WERI-Rb-1 (cell line): ENCODE measurements at regions not wholly inside any gene's neighbourhood (a gene's known extent, or its start where the extent isn't known, plus 50 kb on each side); places are given as distances from the start of the nearest gene placed in this dataset.
"Not testable (repeated sequence)": the region's sequence is repeated elsewhere in the genome, so short reads cannot be mapped to it uniquely, and the experiment has no call there.

Source experiments
- DNase-seq: peaks from one replicate; pipeline ENCODE4 v3.0.0-alpha.2; 2020
- H3K27ac ChIP-seq: fragments of 250-450 bp; sonication (Bioruptor Pico); 2 replicates; pipeline ENCODE4 v1.5.1; 2020; ENCODE audit warnings: mild to moderate bottlenecking, moderate library complexity
- H3K27me3 ChIP-seq: fragments of 250-450 bp; sonication (Bioruptor Pico); 2 replicates; pipeline ENCODE4 v1.5.1; 2021; ENCODE audit warnings: mild to moderate bottlenecking, low read depth, moderate library complexity; ENCODE audit not compliant: insufficient read depth, severe bottlenecking
- H3K36me3 ChIP-seq: fragments of 250-450 bp; sonication (Bioruptor Pico); 2 replicates; pipeline ENCODE4 v1.5.1; 2020; ENCODE audit warnings: mild to moderate bottlenecking, moderate library complexity
- H3K4me3 ChIP-seq: 2 replicates; pipeline ENCODE4 v1.5.1; 2011; ENCODE audit warnings: low read depth, mild to moderate bottlenecking, control low read depth, low read length
- H3K9me3 ChIP-seq: fragments of 250-450 bp; sonication (Bioruptor Pico); 2 replicates; pipeline ENCODE4 v1.5.1; 2021; ENCODE audit warnings: mild to moderate bottlenecking, moderate library complexity; ENCODE audit not compliant: severe bottlenecking
- CTCF ChIP-seq: IDR thresholded peaks from 2 replicates; pipeline ENCODE4 v1.5.1; 2011; ENCODE audit warnings: low read depth, mild to moderate bottlenecking, control low read depth, inconsistent platforms, low read length

- TF ChIP-seq CTCF, result no peak
- no peak for DNase-seq
- no peaks in the 10 kb centered on the region for H3K36me3 ChIP-seq
- peaks cover 2% of the 10 kb centered on the region for H3K9me3 ChIP-seq
- no peak overlapping the region for H3K27ac ChIP-seq
- no peak overlapping the region for H3K4me3 ChIP-seq
- H3K27me3 ChIP-seq, result no peaks in the 10 kb centered on the region
These were observed 93.8 kb upstream of the YWHAQ start for GRCh38 chr2:9724565-9724964.

GRCh38 chr2:9725106-9725505, 94.3 kb upstream of the YWHAQ start:
- Histone ChIP-seq H3K36me3 (no peaks in the 10 kb centered on the region), H3K27me3 (no peaks in the 10 kb centered on the region), H3K9me3 (peaks cover 2% of the 10 kb centered on the region), H3K4me3 (no peak overlapping the region), H3K27ac (no peak overlapping the region)
- TF ChIP-seq CTCF, result no peak
- DNase-seq, result no peak

- H3K27ac ChIP-seq, H3K27me3 ChIP-seq, DNase-seq, H3K4me3 ChIP-seq, H3K9me3 ChIP-seq, H3K36me3 ChIP-seq: not testable (repeated sequence)
These were observed 95.2 kb upstream of the YWHAQ start for GRCh38 chr2:9726016-9726415.

GRCh38 chr2:9730523-9730922, 99.7 kb upstream of the YWHAQ start:
- not testable (repeated sequence) for H3K36me3 ChIP-seq, DNase-seq, H3K27me3 ChIP-seq

GRCh38 chr2:9732824-9733223, 102.0 kb upstream of the YWHAQ start:
- DNase-seq, result no peak
- TF ChIP-seq CTCF, result no peak
- no peak overlapping the region for H3K4me3 ChIP-seq
- H3K27ac ChIP-seq, result no peak overlapping the region
- no peaks in the 10 kb centered on the region for H3K27me3 ChIP-seq
- H3K36me3 ChIP-seq, result no peaks in the 10 kb centered on the region
- peaks cover 10% of the 10 kb centered on the region for H3K9me3 ChIP-seq

More at GRCh38 chr2:9730523-9730922, 99.7 kb upstream of the YWHAQ start:
- H3K27ac ChIP-seq, H3K9me3 ChIP-seq, H3K4me3 ChIP-seq: not testable (repeated sequence)

- H3K4me3 ChIP-seq, result no peak overlapping the region
- no peaks in the 10 kb centered on the region for H3K36me3 ChIP-seq
- H3K9me3 ChIP-seq, result peaks cover 19% of the 10 kb centered on the region
- TF ChIP-seq CTCF, result no peak
- DNase-seq, result no peak
- H3K27me3 ChIP-seq, result no peaks in the 10 kb centered on the region
- no peak overlapping the region for H3K27ac ChIP-seq
These were observed 103.5 kb upstream of the YWHAQ start for GRCh38 chr2:9734308-9734707.

- H3K27ac ChIP-seq, result no peak overlapping the region
- DNase-seq, result no peak
- peaks cover 19% of the 10 kb centered on the region for H3K9me3 ChIP-seq
- TF ChIP-seq CTCF, result no peak
- no peak overlapping the region for H3K4me3 ChIP-seq
- H3K27me3 ChIP-seq, result no peaks in the 10 kb centered on the region
- no peaks in the 10 kb centered on the region for H3K36me3 ChIP-seq
These were observed 104.5 kb upstream of the YWHAQ start for GRCh38 chr2:9735335-9735734.
